SK-N-MC (cell line): ENCODE measurements at regions not wholly inside any gene's neighbourhood (a gene's known extent, or its start where the extent isn't known, plus 50 kb on each side); places are given as distances from the start of the nearest gene placed in this dataset.

Experiments
- EZH2 ChIP-seq: fragments of 200-600 bp; sonication (generic); IDR thresholded peaks from one replicate; pipeline ENCODE4 v1.6.1; 2017; ENCODE audit warnings: antibody characterized with exemption
- POLR2AphosphoS5 ChIP-seq: IDR thresholded peaks from 2 replicates; pipeline ENCODE4 v1.6.1; 2012; ENCODE audit warnings: mild to moderate bottlenecking, low read depth, low read length, borderline replicate concordance

DNA sequence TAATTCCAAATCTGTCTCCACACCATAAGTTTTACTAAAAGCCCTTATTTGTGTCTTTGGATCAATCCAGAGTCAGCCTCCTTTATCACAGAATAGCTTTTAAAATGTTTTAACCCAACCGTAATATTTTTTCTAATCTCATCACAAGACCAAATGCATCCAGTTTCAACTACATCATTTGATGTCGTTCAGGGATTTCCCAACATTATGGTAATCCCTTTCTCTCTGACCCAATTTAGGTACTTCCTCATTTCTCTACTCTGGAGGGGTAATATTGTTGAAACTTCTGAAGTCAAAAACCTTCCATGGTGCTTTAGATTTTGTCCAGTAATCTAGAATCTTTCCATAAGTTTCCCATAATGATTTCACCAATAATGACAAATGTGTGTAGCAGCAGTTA lies 596.8 kb downstream of the SOX5 start:
- no peak for TF ChIP-seq POLR2AphosphoS5
- TF ChIP-seq EZH2: no peak
